HL-60 (cell line): ENCODE measurements at regions not wholly inside any gene's neighbourhood (a gene's known extent, or its start where the extent isn't known, plus 50 kb on each side); places are given as distances from the start of the nearest gene placed in this dataset.
"Not testable (repeated sequence)": the region's sequence is repeated elsewhere in the genome, so short reads cannot be mapped to it uniquely, and the experiment has no call there.

Experiments used
- CTCF ChIP-seq: IDR thresholded peaks from one replicate; pipeline ENCODE4 v1.5.1; 2011; ENCODE audit warnings: low read length, control low read depth, inconsistent platforms; ENCODE audit not compliant: insufficient read depth
- GABPA ChIP-seq: IDR thresholded peaks from 2 replicates; pipeline ENCODE4 v1.6.1; 2012; ENCODE audit warnings: low read depth
- POLR2AphosphoS5 ChIP-seq: IDR thresholded peaks from 2 replicates; pipeline ENCODE4 v1.6.1; 2012; ENCODE audit warnings: low read depth
- SPI1 ChIP-seq: IDR thresholded peaks from 2 replicates; pipeline ENCODE4 v1.6.1; 2012; ENCODE audit warnings: low read depth, mild to moderate bottlenecking, borderline replicate concordance
- TF ChIP-seq, protein P1 (sequence below): IDR thresholded peaks from 2 replicates; pipeline ENCODE4 v1.6.1; 2012; ENCODE audit warnings: low read depth; ENCODE audit not compliant: insufficient replicate concordance

GRCh38 chr2:90295036-90295750 is 1603.7 kb downstream of the RPIA start:
- not testable (repeated sequence) for TF ChIP-seq CTCF, POLR2AphosphoS5, GABPA, SPI1
- TF ChIP-seq, protein P1, sequence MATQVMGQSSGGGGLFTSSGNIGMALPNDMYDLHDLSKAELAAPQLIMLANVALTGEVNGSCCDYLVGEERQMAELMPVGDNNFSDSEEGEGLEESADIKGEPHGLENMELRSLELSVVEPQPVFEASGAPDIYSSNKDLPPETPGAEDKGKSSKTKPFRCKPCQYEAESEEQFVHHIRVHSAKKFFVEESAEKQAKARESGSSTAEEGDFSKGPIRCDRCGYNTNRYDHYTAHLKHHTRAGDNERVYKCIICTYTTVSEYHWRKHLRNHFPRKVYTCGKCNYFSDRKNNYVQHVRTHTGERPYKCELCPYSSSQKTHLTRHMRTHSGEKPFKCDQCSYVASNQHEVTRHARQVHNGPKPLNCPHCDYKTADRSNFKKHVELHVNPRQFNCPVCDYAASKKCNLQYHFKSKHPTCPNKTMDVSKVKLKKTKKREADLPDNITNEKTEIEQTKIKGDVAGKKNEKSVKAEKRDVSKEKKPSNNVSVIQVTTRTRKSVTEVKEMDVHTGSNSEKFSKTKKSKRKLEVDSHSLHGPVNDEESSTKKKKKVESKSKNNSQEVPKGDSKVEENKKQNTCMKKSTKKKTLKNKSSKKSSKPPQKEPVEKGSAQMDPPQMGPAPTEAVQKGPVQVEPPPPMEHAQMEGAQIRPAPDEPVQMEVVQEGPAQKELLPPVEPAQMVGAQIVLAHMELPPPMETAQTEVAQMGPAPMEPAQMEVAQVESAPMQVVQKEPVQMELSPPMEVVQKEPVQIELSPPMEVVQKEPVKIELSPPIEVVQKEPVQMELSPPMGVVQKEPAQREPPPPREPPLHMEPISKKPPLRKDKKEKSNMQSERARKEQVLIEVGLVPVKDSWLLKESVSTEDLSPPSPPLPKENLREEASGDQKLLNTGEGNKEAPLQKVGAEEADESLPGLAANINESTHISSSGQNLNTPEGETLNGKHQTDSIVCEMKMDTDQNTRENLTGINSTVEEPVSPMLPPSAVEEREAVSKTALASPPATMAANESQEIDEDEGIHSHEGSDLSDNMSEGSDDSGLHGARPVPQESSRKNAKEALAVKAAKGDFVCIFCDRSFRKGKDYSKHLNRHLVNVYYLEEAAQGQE = not testable (repeated sequence)
